ENCODE measurements at regions not wholly inside any gene's neighbourhood (a gene's known extent, or its start where the extent isn't known, plus 50 kb on each side); places are given as distances from the start of the nearest gene placed in this dataset.

- peaks cover 18% of the 10 kb centered on the region; the same call in 1 of the 2 replicates for H3K9me3 ChIP-seq (ENCODE audit: control insufficient read depth, insufficient read depth, low read length)
- no peak overlapping the region for H3K14ac ChIP-seq (replicated peaks; ENCODE audit: low read depth, low read length)
- no peaks in the 10 kb centered on the region for H3K9me1 ChIP-seq (ENCODE audit: insufficient read depth, low read length)
- H2AK9ac ChIP-seq (replicated peaks; ENCODE audit: low read depth, low read length, poor library complexity), result no peak overlapping the region
- no CpG with 5 or more reads among the region's 6 CpGs for WGBS, 2 experiments (ENCODE audit: extremely low coverage in 2 of 2, insufficient read length in 1 of 2)
- H3K4ac ChIP-seq (ENCODE audit: low read depth, low read length), result no peak overlapping the region
- ChIA-PET POLR2A (ENCODE audit: unreplicated experiment) (no interaction called here), CTCF (no interaction called here)
- H3K36me3 ChIP-seq (ENCODE audit: control insufficient read depth, insufficient read depth, low read length), result no peaks in the 10 kb centered on the region
- H3K9ac ChIP-seq (ENCODE audit: low read depth, low read length), result no peak overlapping the region
- H3K4me1 ChIP-seq (ENCODE audit: control insufficient read depth, insufficient read depth, low read length), result no peaks in the 10 kb centered on the region
- H3K4me3 ChIP-seq (ENCODE audit: insufficient read depth, low read depth, low read length), result no peak overlapping the region
- DNase-seq (no peak), ATAC-seq (ENCODE audit: low read depth) (no peak)
- no peaks in the 10 kb centered on the region for H4K20me1 ChIP-seq (ENCODE audit: insufficient read depth, low read length)
- no peak overlapping the region for H3K4me2 ChIP-seq (ENCODE audit: low read depth, low read length)
- H3K27me3 ChIP-seq (ENCODE audit: control insufficient read depth, insufficient read depth, low read length), result no peaks in the 10 kb centered on the region
- in situ Hi-C loops (cut with MboI; ENCODE audit: low sequenced_read_pairs), result no loop called here
- H2BK120ac ChIP-seq (ENCODE audit: low read depth, low read length), result no peak overlapping the region
- H2BK5ac ChIP-seq (ENCODE audit: low read depth, low read length, poor library complexity, severe bottlenecking), result no peak overlapping the region
- intact Hi-C loops (cut with micrococcal nuclease), result no loop called here
- H4K8ac ChIP-seq (ENCODE audit: low read depth in 2 of 2, low read length in 2 of 2), result no peak overlapping the region
- H3K56ac ChIP-seq (ENCODE audit: extremely low read depth, insufficient read depth, low read length), result no peak overlapping the region
- no peak overlapping the region for H2BK20ac ChIP-seq (ENCODE audit: low read depth, low read length)
- H3K18ac ChIP-seq (ENCODE audit: low read depth, low read length), result no peak overlapping the region
- H4K5ac ChIP-seq (ENCODE audit: low read depth, low read length), result no peak overlapping the region
- no peak overlapping the region for H2AFZ ChIP-seq (replicated peaks; ENCODE audit: low read length, poor library complexity)
- TF ChIP-seq MAZ (IDR thresholded peaks at IDR 0.05; ENCODE audit: borderline replicate concordance, low read depth, low read length) (no peak), FOS (IDR thresholded peaks at IDR 0.05; ENCODE audit: low read depth, low read length) (no peak), RAD21 (IDR thresholded peaks at IDR 0.05; ENCODE audit: low read length) (no peak), ELK1 (IDR thresholded peaks at IDR 0.05; ENCODE audit: borderline replicate concordance, low read depth, low read length) (no peak)
- no TSS peak for BruUV-seq (replicated peaks)
- no peak overlapping the region for H4K91ac ChIP-seq (ENCODE audit: insufficient read depth, low read depth, low read length)
- no peak overlapping the region for H3K23ac ChIP-seq (ENCODE audit: low read depth, low read length)
- H2AK5ac ChIP-seq (ENCODE audit: low read depth, low read length), result no peak overlapping the region
- no peak overlapping the region for H2BK15ac ChIP-seq (ENCODE audit: low read depth, low read length)
- H3K79me1 ChIP-seq (ENCODE audit: low read depth in 1 of 2, low read length in 2 of 2), result no peaks in the 10 kb centered on the region
- dilution Hi-C loops (cut with HindIII; ENCODE audit: low sequenced_read_pairs, unreplicated experiment), result no loop called here
- H3K27ac ChIP-seq (ENCODE audit: insufficient read depth, low read length), result no peak overlapping the region
Measured at GRCh38 chr12:131571827-131572226, 139.1 kb upstream of the SFSWAP start.

All from IMR-90 (cell line).